Left ventricle myocardium superior (tissue), 1 donor: ENCODE measurements at regions not wholly inside any gene's neighbourhood (a gene's known extent, or its start where the extent isn't known, plus 50 kb on each side); places are given as distances from the start of the nearest gene placed in this dataset. TPM values are rescaled to one million over a fixed set of nuclear protein-coding genes. Genes with fewer than 3 reads are reported as not detected.

ENCODE experiments used
- ATAC-seq: fragments of 200-7000 bp; cut with Tn5 transposase; one replicate; pipeline ENCODE4 v1.9.1; 2020; ENCODE audit warnings: mild to moderate bottlenecking, moderate library complexity
- DNase-seq: peaks from one replicate; pipeline ENCODE4 v3.0.0-alpha.2; 2020
- intact Hi-C: fragments of 100-400 bp; cut with micrococcal nuclease; formaldehyde crosslinking; loops from one replicate; pipeline ENCODE4 v1.11.0; 2022
- microRNA-seq: library from miRNA; unstranded; fragments of <30 nt; microRNA quantifications from one replicate; pipeline ENCODE4 v1.2.0, GENCODE V29; 2020; ENCODE audit warnings: borderline number of aligned reads
- donor health status: DM: no; HTN: yes; CAD: no; lungs with severe emphysema.

- intact Hi-C loops = no loop called here
- ATAC-seq (no peak), DNase-seq (no peak)
Observed at GRCh38 chr17:77905266-77905665, 53.2 kb upstream of the TNRC6C start.

- ATAC-seq (no peak), DNase-seq (no peak)
- intact Hi-C loops = no loop called here
Observed at GRCh38 chr17:77905766-77906165, 52.7 kb upstream of the TNRC6C start.

- DNase-seq (no peak), ATAC-seq (no peak)
- intact Hi-C loops = no loop called here
Observed at GRCh38 chr17:77906377-77906871, 52.1 kb upstream of the TNRC6C start.

- intact Hi-C loops = no loop called here
- DNase-seq (no peak), ATAC-seq (no peak)
Observed at GRCh38 chr17:77907497-77908461, 50.7 kb upstream of the TNRC6C start.

- intact Hi-C loops = no loop called here
- DNase-seq (no peak), ATAC-seq (peak; percentile 80)
Observed at GRCh38 chr17:77908501-77908900, 50.0 kb upstream of the TNRC6C start.

Small RNA genes lying in the stretch of these regions (microRNA-seq; reads per million reads assigned to microRNA genes)
- not detected for gene MIR4316
